A673 (cell line): ENCODE measurements at regions not wholly inside any gene's neighbourhood (a gene's known extent, or its start where the extent isn't known, plus 50 kb on each side); places are given as distances from the start of the nearest gene placed in this dataset.

Experiments used
- EZH2 ChIP-seq: fragments of 200-600 bp; sonication (generic); IDR thresholded peaks from 2 replicates; pipeline ENCODE4 v1.6.1; 2017; ENCODE audit warnings: borderline replicate concordance, low read depth, mild to moderate bottlenecking, mixed read lengths, antibody characterized with exemption, low read length; ENCODE audit not compliant: poor library complexity, severe bottlenecking
- TF ChIP-seq, protein P1 (sequence below): fragments of 300-800, 200-600 bp; sonication (generic); conservative IDR thresholded peaks from 2 replicates; pipeline ENCODE4 v1.5.1; 2017; ENCODE audit warnings: low read depth, mild to moderate bottlenecking, antibody characterized with exemption, low read length, moderate library complexity, mixed read lengths

DNA sequence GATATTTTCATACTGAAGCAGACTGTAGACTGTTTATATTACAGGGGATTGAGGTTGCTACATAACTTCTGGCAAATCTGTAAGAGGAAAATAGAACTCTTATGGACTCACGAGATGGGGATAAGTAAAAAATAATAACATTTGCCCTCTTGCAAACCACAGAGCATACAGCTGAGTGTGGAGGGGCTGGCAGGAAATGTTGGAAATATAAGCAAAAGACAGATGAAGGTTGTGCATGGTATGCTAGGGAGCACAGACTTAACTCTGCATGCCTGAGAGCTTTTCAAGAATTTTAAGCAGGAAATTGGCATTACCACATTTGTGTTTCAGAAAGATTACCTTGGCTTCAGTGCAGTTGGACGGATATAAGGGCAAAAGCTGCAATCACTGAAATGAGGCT is 411.1 kb downstream of the RAD51AP2 start:
- TF ChIP-seq, protein P1, sequence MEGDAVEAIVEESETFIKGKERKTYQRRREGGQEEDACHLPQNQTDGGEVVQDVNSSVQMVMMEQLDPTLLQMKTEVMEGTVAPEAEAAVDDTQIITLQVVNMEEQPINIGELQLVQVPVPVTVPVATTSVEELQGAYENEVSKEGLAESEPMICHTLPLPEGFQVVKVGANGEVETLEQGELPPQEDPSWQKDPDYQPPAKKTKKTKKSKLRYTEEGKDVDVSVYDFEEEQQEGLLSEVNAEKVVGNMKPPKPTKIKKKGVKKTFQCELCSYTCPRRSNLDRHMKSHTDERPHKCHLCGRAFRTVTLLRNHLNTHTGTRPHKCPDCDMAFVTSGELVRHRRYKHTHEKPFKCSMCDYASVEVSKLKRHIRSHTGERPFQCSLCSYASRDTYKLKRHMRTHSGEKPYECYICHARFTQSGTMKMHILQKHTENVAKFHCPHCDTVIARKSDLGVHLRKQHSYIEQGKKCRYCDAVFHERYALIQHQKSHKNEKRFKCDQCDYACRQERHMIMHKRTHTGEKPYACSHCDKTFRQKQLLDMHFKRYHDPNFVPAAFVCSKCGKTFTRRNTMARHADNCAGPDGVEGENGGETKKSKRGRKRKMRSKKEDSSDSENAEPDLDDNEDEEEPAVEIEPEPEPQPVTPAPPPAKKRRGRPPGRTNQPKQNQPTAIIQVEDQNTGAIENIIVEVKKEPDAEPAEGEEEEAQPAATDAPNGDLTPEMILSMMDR = no peak
- TF ChIP-seq EZH2 = no peak
